ENCODE measurements at regions not wholly inside any gene's neighbourhood (a gene's known extent, or its start where the extent isn't known, plus 50 kb on each side); places are given as distances from the start of the nearest gene placed in this dataset.

DNA sequence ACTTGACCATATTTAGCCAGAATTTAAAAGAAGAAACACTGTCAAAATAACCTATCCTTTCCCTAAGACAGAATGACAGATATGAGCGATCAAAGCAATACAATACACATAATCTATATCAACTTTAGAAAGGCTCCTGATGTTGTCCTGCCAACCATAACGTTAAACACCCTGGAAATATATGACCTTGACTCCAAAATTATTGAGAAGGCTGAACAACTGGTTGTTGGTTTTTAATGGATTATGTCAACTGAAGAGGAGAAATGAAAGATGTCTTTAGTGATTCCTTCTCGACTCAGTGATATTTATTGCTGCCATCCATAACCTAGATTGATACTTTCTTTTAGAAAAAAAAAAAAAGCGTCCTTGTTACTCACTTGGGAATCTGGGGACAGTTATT, 957.2 kb downstream of the SLITRK1 start:
- Mint-ChIP-seq H3K27ac (ENCODE audit: low read depth, unreplicated experiment) (no peak overlapping the region), H3K36me3 (ENCODE audit: insufficient read depth, unreplicated experiment) (no peaks in the 10 kb centered on the region), H3K4me3 (ENCODE audit: unreplicated experiment) (no peak overlapping the region), H3K4me1 (ENCODE audit: insufficient read depth, unreplicated experiment) (no peaks in the 10 kb centered on the region), H3K27me3 (ENCODE audit: insufficient read depth, unreplicated experiment) (no peaks in the 10 kb centered on the region), H3K9me3 (ENCODE audit: unreplicated experiment) (no peaks in the 10 kb centered on the region)
- TF ChIP-seq, protein P1, sequence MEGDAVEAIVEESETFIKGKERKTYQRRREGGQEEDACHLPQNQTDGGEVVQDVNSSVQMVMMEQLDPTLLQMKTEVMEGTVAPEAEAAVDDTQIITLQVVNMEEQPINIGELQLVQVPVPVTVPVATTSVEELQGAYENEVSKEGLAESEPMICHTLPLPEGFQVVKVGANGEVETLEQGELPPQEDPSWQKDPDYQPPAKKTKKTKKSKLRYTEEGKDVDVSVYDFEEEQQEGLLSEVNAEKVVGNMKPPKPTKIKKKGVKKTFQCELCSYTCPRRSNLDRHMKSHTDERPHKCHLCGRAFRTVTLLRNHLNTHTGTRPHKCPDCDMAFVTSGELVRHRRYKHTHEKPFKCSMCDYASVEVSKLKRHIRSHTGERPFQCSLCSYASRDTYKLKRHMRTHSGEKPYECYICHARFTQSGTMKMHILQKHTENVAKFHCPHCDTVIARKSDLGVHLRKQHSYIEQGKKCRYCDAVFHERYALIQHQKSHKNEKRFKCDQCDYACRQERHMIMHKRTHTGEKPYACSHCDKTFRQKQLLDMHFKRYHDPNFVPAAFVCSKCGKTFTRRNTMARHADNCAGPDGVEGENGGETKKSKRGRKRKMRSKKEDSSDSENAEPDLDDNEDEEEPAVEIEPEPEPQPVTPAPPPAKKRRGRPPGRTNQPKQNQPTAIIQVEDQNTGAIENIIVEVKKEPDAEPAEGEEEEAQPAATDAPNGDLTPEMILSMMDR (IDR thresholded peaks at IDR 0.05; ENCODE audit: unreplicated experiment): no peak
- no TSS peak for BruUV-seq (replicated peaks)
- intact Hi-C loops (cut with micrococcal nuclease): no loop called here
- no peak for DNase-seq (ENCODE audit: unreplicated experiment)
- ChIA-PET CTCF (no interaction called here), POLR2A (no interaction called here)

DNA sequence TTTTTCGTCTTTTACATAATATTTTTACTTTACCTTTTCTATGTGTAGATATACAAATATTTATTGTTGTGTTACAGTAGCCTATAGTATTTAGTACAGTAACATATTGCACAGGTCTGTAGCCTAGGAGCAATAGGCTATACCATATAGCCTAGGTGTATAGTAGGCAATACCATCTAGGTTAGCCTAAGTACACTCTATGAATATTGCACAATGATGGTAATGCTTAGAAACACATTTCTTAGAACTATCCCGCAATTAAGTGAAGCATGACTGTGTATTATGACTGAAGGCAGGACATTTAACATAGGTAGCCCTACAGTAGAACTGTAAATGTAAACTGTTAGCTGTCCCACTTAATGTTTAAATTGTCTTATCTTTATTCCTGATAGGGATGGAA, 964.3 kb downstream of the SLITRK1 start:
- DNase-seq (ENCODE audit: unreplicated experiment): no peak
- TF ChIP-seq, protein P1 (IDR thresholded peaks at IDR 0.05; ENCODE audit: unreplicated experiment): no peak
- Mint-ChIP-seq H3K4me3 (ENCODE audit: unreplicated experiment) (no peak overlapping the region), H3K27me3 (ENCODE audit: insufficient read depth, unreplicated experiment) (no peaks in the 10 kb centered on the region), H3K9me3 (ENCODE audit: unreplicated experiment) (no peaks in the 10 kb centered on the region), H3K4me1 (ENCODE audit: insufficient read depth, unreplicated experiment) (no peaks in the 10 kb centered on the region), H3K36me3 (ENCODE audit: insufficient read depth, unreplicated experiment) (no peaks in the 10 kb centered on the region), H3K27ac (ENCODE audit: low read depth, unreplicated experiment) (no peak overlapping the region)
- no TSS peak for BruUV-seq (replicated peaks)
- ChIA-PET CTCF (no interaction called here), POLR2A (no interaction called here)
- intact Hi-C loops (cut with micrococcal nuclease): no loop called here

DNA sequence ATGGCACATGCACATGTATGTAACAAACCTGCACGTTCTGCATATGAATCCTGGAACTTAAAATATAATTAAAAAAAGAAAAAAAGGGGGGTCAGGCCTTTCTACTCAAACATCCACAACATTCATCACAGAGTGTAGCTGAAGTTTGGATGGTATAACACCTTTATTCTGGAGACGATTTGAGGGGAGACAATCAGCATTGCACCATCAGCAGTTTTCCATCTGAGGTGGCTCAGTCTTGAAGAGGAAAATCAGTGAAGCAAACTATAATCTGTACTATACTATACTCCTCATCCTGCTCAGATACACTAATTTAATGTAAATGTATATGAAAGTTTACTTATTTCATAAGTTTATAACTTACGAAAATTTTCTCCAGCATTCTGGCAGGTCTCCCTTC, 969.7 kb downstream of the SLITRK1 start:
- no peak for DNase-seq (ENCODE audit: unreplicated experiment)
- H3K27ac Mint-ChIP-seq (ENCODE audit: low read depth, unreplicated experiment): no peak overlapping the region
- TF ChIP-seq, protein P1 (IDR thresholded peaks at IDR 0.05; ENCODE audit: unreplicated experiment): no peak
- intact Hi-C loops (cut with micrococcal nuclease): no loop called here
- ChIA-PET CTCF (interaction anchor here (1.1 kb wide), 1 partner anchor 30 kb away, joined by 3 read pairs; no protein-coding TSS in a partner anchor), POLR2A (no interaction called here)
- H3K27me3 Mint-ChIP-seq (ENCODE audit: insufficient read depth, unreplicated experiment): no peaks in the 10 kb centered on the region
- no peaks in the 10 kb centered on the region for H3K4me1 Mint-ChIP-seq (ENCODE audit: insufficient read depth, unreplicated experiment)
- no peak overlapping the region for H3K4me3 Mint-ChIP-seq (ENCODE audit: unreplicated experiment)
- no peaks in the 10 kb centered on the region for H3K9me3 Mint-ChIP-seq (ENCODE audit: unreplicated experiment)
- no TSS peak for BruUV-seq (replicated peaks)
- no peaks in the 10 kb centered on the region for H3K36me3 Mint-ChIP-seq (ENCODE audit: insufficient read depth, unreplicated experiment)

DNA sequence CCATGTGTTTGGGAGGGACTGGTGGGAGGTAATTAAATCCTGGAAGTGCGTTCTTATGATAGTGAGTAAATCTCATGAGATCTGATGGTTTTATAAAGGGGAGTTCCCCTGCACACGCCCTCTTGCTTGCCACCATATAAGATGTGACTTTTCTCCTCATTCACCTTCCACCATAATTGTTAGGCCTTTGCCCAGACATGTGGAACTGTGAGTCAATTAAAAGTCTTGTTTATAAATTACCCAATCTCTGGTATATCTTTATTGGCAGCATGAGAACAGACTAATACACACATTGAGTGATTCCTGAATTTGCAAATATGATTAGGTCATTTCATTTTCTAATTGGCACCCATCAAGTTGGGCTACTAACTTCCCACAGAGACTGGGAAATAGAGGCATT, 977.2 kb downstream of the SLITRK1 start:
- Mint-ChIP-seq H3K27me3 (ENCODE audit: insufficient read depth, unreplicated experiment) (no peaks in the 10 kb centered on the region), H3K4me3 (ENCODE audit: unreplicated experiment) (no peak overlapping the region), H3K27ac (ENCODE audit: low read depth, unreplicated experiment) (no peak overlapping the region), H3K9me3 (ENCODE audit: unreplicated experiment) (no peaks in the 10 kb centered on the region), H3K4me1 (ENCODE audit: insufficient read depth, unreplicated experiment) (no peaks in the 10 kb centered on the region), H3K36me3 (ENCODE audit: insufficient read depth, unreplicated experiment) (no peaks in the 10 kb centered on the region)
- DNase-seq (ENCODE audit: unreplicated experiment): no peak
- CTCF ChIA-PET: no interaction called here
- intact Hi-C loops (cut with micrococcal nuclease): no loop called here
- TF ChIP-seq, protein P1 (IDR thresholded peaks at IDR 0.05; ENCODE audit: unreplicated experiment): no peak
- no TSS peak for BruUV-seq (replicated peaks)
- POLR2A ChIA-PET: no interaction called here
